Nephron (organoid): ENCODE measurements at regions not wholly inside any gene's neighbourhood (a gene's known extent, or its start where the extent isn't known, plus 50 kb on each side); places are given as distances from the start of the nearest gene placed in this dataset.

Experiments
- H3K27ac Mint-ChIP-seq, 3 experiments: 2 replicates each; pipeline ENCODE4 v1.8.0; 2020; ENCODE audit warnings: mixed read lengths in 3 of 3, mild to moderate bottlenecking in 2 of 3, moderate library complexity in 1 of 3
- H3K27me3 Mint-ChIP-seq: 2 replicates; pipeline ENCODE4 v1.8.0; 2021; ENCODE audit warnings: low read depth, mild to moderate bottlenecking, moderate library complexity, mixed read lengths
- H3K36me3 Mint-ChIP-seq: 2 replicates; pipeline ENCODE4 v1.8.0; 2020; ENCODE audit warnings: low read depth, mixed read lengths
- H3K4me1 Mint-ChIP-seq: 2 replicates; pipeline ENCODE4 v1.8.0; 2020; ENCODE audit warnings: mixed read lengths
- H3K4me3 Mint-ChIP-seq, 3 experiments: 2 replicates each; pipeline ENCODE4 v1.8.0; 2020; ENCODE audit warnings: mild to moderate bottlenecking in 3 of 3, mixed read lengths in 3 of 3, moderate library complexity in 2 of 3
- H3K9me3 Mint-ChIP-seq: 2 replicates; pipeline ENCODE4 v1.8.0; 2020; ENCODE audit warnings: mixed read lengths
- CTCF ChIP-seq, 3 experiments: fragments of 200-600 bp; sonication (generic); IDR thresholded peaks; one replicate each; pipeline ENCODE4 v1.5.0; 2021; ENCODE audit warnings: antibody characterized with exemption in 3 of 3; ENCODE audit not compliant: unreplicated experiment in 3 of 3

GRCh38 chr12:123040106-123040505 is 59.6 kb downstream of the ARL6IP4 start:
- Mint-ChIP-seq H3K9me3 (no peaks in the 10 kb centered on the region), H3K4me1 (peaks cover 21% of the 10 kb centered on the region), H3K27ac (no peak overlapping the region), H3K4me3 (no peak overlapping the region), H3K36me3 (no peaks in the 10 kb centered on the region), H3K27me3 (peaks cover 4% of the 10 kb centered on the region)
- no peak for TF ChIP-seq CTCF (IDR thresholded peaks at IDR 0.05; ENCODE audit: unreplicated experiment in 3 of 3)

- Mint-ChIP-seq H3K4me3 (no peak overlapping the region), H3K4me1 (peaks cover 21% of the 10 kb centered on the region), H3K27ac (no peak overlapping the region), H3K27me3 (peaks cover 4% of the 10 kb centered on the region), H3K36me3 (no peaks in the 10 kb centered on the region), H3K9me3 (no peaks in the 10 kb centered on the region)
- TF ChIP-seq CTCF (IDR thresholded peaks at IDR 0.05; ENCODE audit: unreplicated experiment in 3 of 3): no peak
Observed at GRCh38 chr12:123038966-123039365, 58.5 kb downstream of the ARL6IP4 start.

- Mint-ChIP-seq H3K4me3 (no peak overlapping the region), H3K36me3 (no peaks in the 10 kb centered on the region), H3K9me3 (no peaks in the 10 kb centered on the region), H3K27ac (no peak overlapping the region), H3K27me3 (peaks cover 4% of the 10 kb centered on the region), H3K4me1 (peaks cover 18% of the 10 kb centered on the region)
- no peak for TF ChIP-seq CTCF (IDR thresholded peaks at IDR 0.05; ENCODE audit: unreplicated experiment in 3 of 3)
Observed at GRCh38 chr12:123038486-123038885, 58.0 kb downstream of the ARL6IP4 start.

- Mint-ChIP-seq H3K9me3 (no peaks in the 10 kb centered on the region), H3K27ac (no peak overlapping the region), H3K4me1 (peaks cover 16% of the 10 kb centered on the region), H3K4me3 (no peak overlapping the region), H3K27me3 (peaks cover 4% of the 10 kb centered on the region), H3K36me3 (no peaks in the 10 kb centered on the region)
- TF ChIP-seq CTCF (IDR thresholded peaks at IDR 0.05; ENCODE audit: unreplicated experiment in 3 of 3): no peak
Observed at GRCh38 chr12:123037791-123038190, 57.3 kb downstream of the ARL6IP4 start.

GRCh38 chr12:123036466-123037285 is 56.2 kb downstream of the ARL6IP4 start:
- H3K27me3 Mint-ChIP-seq: peaks cover 4% of the 10 kb centered on the region
- H3K4me3 Mint-ChIP-seq: no peak overlapping the region
- no peak overlapping the region for H3K27ac Mint-ChIP-seq
- TF ChIP-seq CTCF (IDR thresholded peaks at IDR 0.05; ENCODE audit: unreplicated experiment in 3 of 3): no peak
- H3K4me1 Mint-ChIP-seq: peaks cover 8% of the 10 kb centered on the region
- H3K36me3 Mint-ChIP-seq: no peaks in the 10 kb centered on the region
- H3K9me3 Mint-ChIP-seq: no peaks in the 10 kb centered on the region

GRCh38 chr12:123035841-123036240 is 55.4 kb downstream of the ARL6IP4 start:
- H3K9me3 Mint-ChIP-seq: no peaks in the 10 kb centered on the region
- no peaks in the 10 kb centered on the region for H3K36me3 Mint-ChIP-seq
- no peak overlapping the region for H3K27ac Mint-ChIP-seq

More at GRCh38 chr12:123035841-123036240, 55.4 kb downstream of the ARL6IP4 start:
- Mint-ChIP-seq H3K4me3 (no peak overlapping the region), H3K4me1 (peaks cover under 1% of the 10 kb centered on the region), H3K27me3 (peaks cover 4% of the 10 kb centered on the region)
- no peak for TF ChIP-seq CTCF (IDR thresholded peaks at IDR 0.05; ENCODE audit: unreplicated experiment in 3 of 3)
